Fibroblast of lung (primary cell): ENCODE measurements at regions not wholly inside any gene's neighbourhood (a gene's known extent, or its start where the extent isn't known, plus 50 kb on each side); places are given as distances from the start of the nearest gene placed in this dataset.

ENCODE experiments used
- DNase-seq, 2 donors: peaks; one replicate each; pipeline versions ENCODE4 v3.0.0 to v3.0.0-alpha.2; 2010; ENCODE audit warnings: low read depth in 2 of 2
- H2AFZ ChIP-seq: 2 replicates; pipeline ENCODE4 v1.5.1; 2012; ENCODE audit warnings: low read length, control low read depth, inconsistent platforms
- H3K27ac ChIP-seq: 2 replicates; pipeline ENCODE4 v1.5.1; 2011; ENCODE audit warnings: low read length, control low read depth; ENCODE audit not compliant: insufficient read depth
- H3K27me3 ChIP-seq: 2 replicates; pipeline ENCODE4 v1.5.1; 2011; ENCODE audit warnings: mild to moderate bottlenecking, low read length; ENCODE audit not compliant: control insufficient read depth, insufficient read depth
- H3K36me3 ChIP-seq: 2 replicates; pipeline ENCODE4 v1.5.1; 2011; ENCODE audit warnings: low read length; ENCODE audit not compliant: control insufficient read depth, insufficient read depth
- H3K4me1 ChIP-seq: 2 replicates; pipeline ENCODE4 v1.5.1; 2011; ENCODE audit warnings: low read length; ENCODE audit not compliant: control insufficient read depth, insufficient read depth; ENCODE audit errors: extremely low read depth
- H3K4me2 ChIP-seq: 2 replicates; pipeline ENCODE4 v1.5.1; 2011; ENCODE audit warnings: low read length, control low read depth; ENCODE audit not compliant: insufficient read depth; ENCODE audit errors: extremely low read depth
- H3K4me3 ChIP-seq, 4 experiments: fragments of 200-600 bp in 1 of 4; sonication (generic) in 1 of 4; replicated peaks in 1 of 4; 2 replicates each; pipeline ENCODE4 v1.5.1; 2011 to 2016; ENCODE audit warnings: low read length in 4 of 4, low read depth in 3 of 4, mild to moderate bottlenecking in 3 of 4, control low read depth in 2 of 4, inconsistent platforms in 1 of 4, mixed read lengths in 1 of 4; ENCODE audit not compliant: insufficient read depth in 1 of 4; ENCODE audit errors: control extremely low read depth in 1 of 4
- H3K79me2 ChIP-seq: 2 replicates; pipeline ENCODE4 v1.5.1; 2012; ENCODE audit warnings: mild to moderate bottlenecking, low read length, inconsistent platforms; ENCODE audit not compliant: control insufficient read depth, insufficient read depth
- H3K9ac ChIP-seq: 2 replicates; pipeline ENCODE4 v1.5.1; 2011; ENCODE audit warnings: mild to moderate bottlenecking, low read length, control low read depth; ENCODE audit not compliant: insufficient read depth
- H3K9me3 ChIP-seq: 2 replicates; pipeline ENCODE4 v1.5.1; 2012; ENCODE audit warnings: low read depth, low read length; ENCODE audit not compliant: control insufficient read depth, insufficient read depth
- H4K20me1 ChIP-seq: 2 replicates; pipeline ENCODE4 v1.5.1; 2011; ENCODE audit warnings: low read length; ENCODE audit not compliant: control insufficient read depth, insufficient read depth; ENCODE audit errors: extremely low read depth
- EZH2 ChIP-seq: IDR thresholded peaks from 2 replicates; pipeline ENCODE4 v1.5.1; 2012; ENCODE audit warnings: low read length, control low read depth, mild to moderate bottlenecking; ENCODE audit errors: missing control alignments
- TF ChIP-seq, protein P1 (sequence below), 2 donors: IDR thresholded peaks in 1 of 2; conservative IDR thresholded peaks in 1 of 2; 1 replicate in 1 of 2; 2 replicates in 1 of 2; pipeline ENCODE4 v1.5.1; 2011 to 2012; ENCODE audit warnings: low read length in 2 of 2, control low read depth in 1 of 2, inconsistent platforms in 1 of 2, low read depth in 1 of 2, mild to moderate bottlenecking in 1 of 2

DNA sequence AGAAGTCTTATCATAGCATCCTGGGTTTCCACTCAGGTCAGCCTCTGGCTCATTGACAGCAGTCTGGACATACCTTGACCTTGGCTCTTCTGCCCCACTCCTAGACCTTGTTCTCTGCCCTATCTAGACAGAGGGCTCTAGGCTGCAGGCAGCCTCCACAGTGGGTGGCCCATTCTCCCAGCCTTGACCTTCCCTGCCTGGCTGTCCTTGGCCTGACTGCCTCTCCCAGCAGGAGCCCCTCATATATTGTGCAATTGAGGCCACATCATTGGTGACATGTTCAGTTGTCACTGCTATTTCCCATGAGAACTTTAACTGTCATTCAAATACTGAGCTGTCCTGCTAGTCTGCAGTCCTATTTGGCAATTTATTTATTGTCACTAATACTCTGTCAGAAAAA is 503.4 kb downstream of the PLXNA4 start:
- TF ChIP-seq, protein P1, sequence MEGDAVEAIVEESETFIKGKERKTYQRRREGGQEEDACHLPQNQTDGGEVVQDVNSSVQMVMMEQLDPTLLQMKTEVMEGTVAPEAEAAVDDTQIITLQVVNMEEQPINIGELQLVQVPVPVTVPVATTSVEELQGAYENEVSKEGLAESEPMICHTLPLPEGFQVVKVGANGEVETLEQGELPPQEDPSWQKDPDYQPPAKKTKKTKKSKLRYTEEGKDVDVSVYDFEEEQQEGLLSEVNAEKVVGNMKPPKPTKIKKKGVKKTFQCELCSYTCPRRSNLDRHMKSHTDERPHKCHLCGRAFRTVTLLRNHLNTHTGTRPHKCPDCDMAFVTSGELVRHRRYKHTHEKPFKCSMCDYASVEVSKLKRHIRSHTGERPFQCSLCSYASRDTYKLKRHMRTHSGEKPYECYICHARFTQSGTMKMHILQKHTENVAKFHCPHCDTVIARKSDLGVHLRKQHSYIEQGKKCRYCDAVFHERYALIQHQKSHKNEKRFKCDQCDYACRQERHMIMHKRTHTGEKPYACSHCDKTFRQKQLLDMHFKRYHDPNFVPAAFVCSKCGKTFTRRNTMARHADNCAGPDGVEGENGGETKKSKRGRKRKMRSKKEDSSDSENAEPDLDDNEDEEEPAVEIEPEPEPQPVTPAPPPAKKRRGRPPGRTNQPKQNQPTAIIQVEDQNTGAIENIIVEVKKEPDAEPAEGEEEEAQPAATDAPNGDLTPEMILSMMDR (conservative IDR thresholded peaks at IDR 0.05 in 1 of 2, IDR thresholded peaks at IDR 0.05 in 1 of 2; ENCODE audit: low read depth in 1 of 2, low read length in 2 of 2), result no peak
- TF ChIP-seq EZH2, result no peak
- DNase-seq, result no peak

DNA sequence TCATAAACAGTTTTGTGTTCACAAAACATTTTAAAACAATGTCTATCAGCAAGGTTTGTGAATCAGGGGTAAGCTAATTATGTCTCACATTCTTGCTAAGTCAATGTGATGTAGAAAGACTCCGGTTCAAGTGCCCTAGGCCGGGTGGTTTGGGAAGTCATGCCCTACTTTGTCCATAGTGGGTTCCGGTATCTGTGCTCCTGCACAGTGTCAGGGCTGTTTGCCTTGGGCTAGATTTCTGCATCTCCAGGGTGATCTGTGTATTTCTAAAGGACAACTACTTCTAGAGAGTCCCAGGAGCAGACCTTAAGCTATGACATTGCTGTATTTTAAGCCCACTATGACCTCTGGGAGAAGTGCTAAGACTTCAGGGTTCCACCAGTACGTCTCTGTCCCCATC is 504.1 kb downstream of the PLXNA4 start:
- no peaks in the 10 kb centered on the region for H3K36me3 ChIP-seq
- no peaks in the 10 kb centered on the region for H3K79me2 ChIP-seq
- H2AFZ ChIP-seq, result no peak overlapping the region
- no peak for DNase-seq
- H3K27me3 ChIP-seq, result peaks cover 2% of the 10 kb centered on the region
- no peaks in the 10 kb centered on the region for H4K20me1 ChIP-seq
- no peak overlapping the region for H3K4me2 ChIP-seq
- TF ChIP-seq EZH2, result no peak
- TF ChIP-seq, protein P1 (conservative IDR thresholded peaks at IDR 0.05 in 1 of 2, IDR thresholded peaks at IDR 0.05 in 1 of 2; ENCODE audit: low read depth in 1 of 2, low read length in 2 of 2), result no peak
- H3K4me1 ChIP-seq, result peaks cover 1% of the 10 kb centered on the region
- H3K9ac ChIP-seq, result no peak overlapping the region
- H3K9me3 ChIP-seq, result no peaks in the 10 kb centered on the region
- H3K27ac ChIP-seq, result no peak overlapping the region
- no peak overlapping the region for H3K4me3 ChIP-seq

More for the DNA sequence above, 503.4 kb downstream of the PLXNA4 start:
- H3K79me2 ChIP-seq, result no peaks in the 10 kb centered on the region
- H3K9ac ChIP-seq, result no peak overlapping the region
- H3K27me3 ChIP-seq, result peaks cover 2% of the 10 kb centered on the region
- no peak overlapping the region for H3K4me2 ChIP-seq
- no peak overlapping the region for H3K27ac ChIP-seq
- no peaks in the 10 kb centered on the region for H3K9me3 ChIP-seq
- no peaks in the 10 kb centered on the region for H3K36me3 ChIP-seq
- no peak overlapping the region for H2AFZ ChIP-seq
- H3K4me3 ChIP-seq, result no peak overlapping the region
- H3K4me1 ChIP-seq, result no peaks in the 10 kb centered on the region
- no peaks in the 10 kb centered on the region for H4K20me1 ChIP-seq

- Histone ChIP-seq H3K4me2 (no peak overlapping the region), H3K4me3 (no peak overlapping the region), H2AFZ (no peak overlapping the region), H3K36me3 (no peaks in the 10 kb centered on the region), H3K4me1 (peaks cover 20% of the 10 kb centered on the region), H3K9me3 (no peaks in the 10 kb centered on the region), H3K27ac (no peak overlapping the region), H3K27me3 (no peaks in the 10 kb centered on the region), H4K20me1 (no peaks in the 10 kb centered on the region), H3K79me2 (no peaks in the 10 kb centered on the region), H3K9ac (no peak overlapping the region)
- DNase-seq, result no peak
- TF ChIP-seq, protein P1 (conservative IDR thresholded peaks at IDR 0.05 in 1 of 2, IDR thresholded peaks at IDR 0.05 in 1 of 2; ENCODE audit: low read depth in 1 of 2, low read length in 2 of 2), result no peak
- no peak for TF ChIP-seq EZH2
Observed at GRCh38 chr7:132069306-132069705, 507.0 kb downstream of the PLXNA4 start.
